Right atrium auricular region (tissue), 2 donors: ENCODE measurements at regions not wholly inside any gene's neighbourhood (a gene's known extent, or its start where the extent isn't known, plus 50 kb on each side); places are given as distances from the start of the nearest gene placed in this dataset.

ENCODE experiments used
- DNase-seq: peaks from one replicate; pipeline ENCODE4 v3.0.0-alpha.2; 2019; ENCODE audit warnings: low spot score
- H3K27ac ChIP-seq, 2 donors: fragments of 200-600 bp; sonication (generic); 1 replicate in 1 of 2; 2 replicates in 1 of 2; pipeline ENCODE4 v1.5.1; 2016 to 2019
- H3K27me3 ChIP-seq, 2 donors: fragments of 200-600 bp; sonication (generic); one replicate each; pipeline versions ENCODE4 v1.5.1 to v1.6.0; 2017 to 2019
- H3K36me3 ChIP-seq: fragments of 200-600 bp; sonication (generic); one replicate; pipeline ENCODE4 v1.5.1; 2016
- H3K4me1 ChIP-seq, 2 donors: fragments of 200-600 bp; sonication (generic); one replicate each; pipeline versions ENCODE4 v1.5.1 to v1.6.0; 2017 to 2019
- H3K4me3 ChIP-seq, 2 donors: fragments of 200-600 bp; sonication (generic); 1 replicate in 1 of 2; 2 replicates in 1 of 2; pipeline ENCODE4 v1.5.1; 2017 to 2019; ENCODE audit warnings: mild to moderate bottlenecking in 1 of 2, moderate library complexity in 1 of 2
- H3K9me3 ChIP-seq, 2 donors: fragments of 200-600 bp; sonication (generic); one replicate each; pipeline ENCODE4 v1.5.1; 2019
- TF ChIP-seq, protein P1 (sequence below), 2 donors: fragments of 200-600 bp; sonication (generic); IDR thresholded peaks; one replicate each; pipeline ENCODE4 v1.5.1; 2019; ENCODE audit warnings: antibody characterized with exemption in 2 of 2

DNA sequence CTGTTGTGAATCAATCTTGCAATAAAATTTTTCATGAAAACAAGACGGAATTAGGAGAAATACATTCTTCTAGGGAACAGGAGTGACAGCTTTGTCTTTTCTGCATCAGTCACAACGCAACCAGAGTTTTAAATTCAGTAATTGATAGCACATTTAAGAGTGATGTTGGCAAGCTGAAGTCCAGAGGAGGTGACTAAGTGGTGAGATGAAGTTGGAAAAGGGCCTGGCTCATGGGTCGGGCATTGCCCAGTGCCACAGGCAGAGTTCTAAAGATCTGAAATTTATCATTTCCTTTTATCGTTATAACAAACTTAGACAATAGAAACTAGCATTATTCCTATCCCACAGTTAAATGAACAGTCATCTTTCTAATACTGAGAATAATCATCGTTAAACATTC, 764.6 kb upstream of the ZEB2 start:
- Histone ChIP-seq H3K36me3 (no peaks in the 10 kb centered on the region), H3K4me3 (no peak overlapping the region), H3K9me3 (no peaks in the 10 kb centered on the region), H3K4me1 (peaks cover 0 to 11% of the 10 kb centered on the region in 2 donors), H3K27me3 (no peaks in the 10 kb centered on the region), H3K27ac (no peak overlapping the region)
- no peak for DNase-seq
- TF ChIP-seq, protein P1, sequence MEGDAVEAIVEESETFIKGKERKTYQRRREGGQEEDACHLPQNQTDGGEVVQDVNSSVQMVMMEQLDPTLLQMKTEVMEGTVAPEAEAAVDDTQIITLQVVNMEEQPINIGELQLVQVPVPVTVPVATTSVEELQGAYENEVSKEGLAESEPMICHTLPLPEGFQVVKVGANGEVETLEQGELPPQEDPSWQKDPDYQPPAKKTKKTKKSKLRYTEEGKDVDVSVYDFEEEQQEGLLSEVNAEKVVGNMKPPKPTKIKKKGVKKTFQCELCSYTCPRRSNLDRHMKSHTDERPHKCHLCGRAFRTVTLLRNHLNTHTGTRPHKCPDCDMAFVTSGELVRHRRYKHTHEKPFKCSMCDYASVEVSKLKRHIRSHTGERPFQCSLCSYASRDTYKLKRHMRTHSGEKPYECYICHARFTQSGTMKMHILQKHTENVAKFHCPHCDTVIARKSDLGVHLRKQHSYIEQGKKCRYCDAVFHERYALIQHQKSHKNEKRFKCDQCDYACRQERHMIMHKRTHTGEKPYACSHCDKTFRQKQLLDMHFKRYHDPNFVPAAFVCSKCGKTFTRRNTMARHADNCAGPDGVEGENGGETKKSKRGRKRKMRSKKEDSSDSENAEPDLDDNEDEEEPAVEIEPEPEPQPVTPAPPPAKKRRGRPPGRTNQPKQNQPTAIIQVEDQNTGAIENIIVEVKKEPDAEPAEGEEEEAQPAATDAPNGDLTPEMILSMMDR (IDR thresholded peaks at IDR 0.05): no peak

DNA sequence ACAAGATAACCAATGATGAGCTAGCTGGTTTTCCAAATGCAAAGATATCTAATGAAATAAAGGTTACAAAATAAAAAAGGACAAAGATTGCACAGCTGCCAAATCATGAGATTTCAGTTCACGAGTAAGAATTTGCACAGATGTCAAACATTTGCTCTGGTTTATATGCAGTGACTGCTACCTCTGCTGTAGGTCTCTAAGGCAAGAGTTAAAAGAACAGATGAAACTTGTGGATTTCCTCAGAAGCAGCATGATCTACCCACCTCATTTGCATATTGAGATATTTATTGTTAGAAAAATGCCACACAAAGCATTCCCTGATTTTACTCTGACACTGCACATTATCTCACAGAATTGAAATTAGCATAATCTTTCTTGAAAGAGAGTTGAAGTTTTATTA, 763.2 kb upstream of the ZEB2 start:
- DNase-seq: no peak
- H3K27ac ChIP-seq: no peak overlapping the region
- H3K27me3 ChIP-seq: no peaks in the 10 kb centered on the region
- no peak overlapping the region for H3K4me3 ChIP-seq
- H3K4me1 ChIP-seq: no peaks in the 10 kb centered on the region
- TF ChIP-seq, protein P1 (IDR thresholded peaks at IDR 0.05): no peak
- H3K9me3 ChIP-seq: no peaks in the 10 kb centered on the region
- no peaks in the 10 kb centered on the region for H3K36me3 ChIP-seq

DNA sequence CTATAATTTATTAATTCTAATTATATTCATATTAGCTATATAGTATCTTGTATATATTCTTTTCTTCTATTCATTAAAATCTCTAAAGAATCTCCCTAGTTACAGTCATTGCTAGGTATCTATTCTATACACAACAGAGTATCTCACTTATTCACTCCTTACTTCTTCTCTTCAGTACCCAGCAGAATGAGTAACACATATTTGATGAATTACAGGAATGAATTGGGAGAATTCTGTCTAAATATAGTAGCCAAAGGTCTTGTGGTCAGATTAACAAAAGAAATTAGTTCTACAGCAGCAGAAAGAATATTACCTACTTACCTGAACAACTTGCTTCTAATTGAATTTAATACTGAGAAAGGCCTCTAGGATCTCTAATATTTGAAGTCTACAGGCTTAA, 758.0 kb upstream of the ZEB2 start:
- no peak for DNase-seq
- no peaks in the 10 kb centered on the region for H3K27me3 ChIP-seq
- H3K27ac ChIP-seq: no peak overlapping the region
- TF ChIP-seq, protein P1 (IDR thresholded peaks at IDR 0.05): no peak
- no peaks in the 10 kb centered on the region for H3K4me1 ChIP-seq
- no peak overlapping the region for H3K4me3 ChIP-seq
- H3K36me3 ChIP-seq: no peaks in the 10 kb centered on the region
- H3K9me3 ChIP-seq: peaks cover 0 to 4% of the 10 kb centered on the region in 2 donors

DNA sequence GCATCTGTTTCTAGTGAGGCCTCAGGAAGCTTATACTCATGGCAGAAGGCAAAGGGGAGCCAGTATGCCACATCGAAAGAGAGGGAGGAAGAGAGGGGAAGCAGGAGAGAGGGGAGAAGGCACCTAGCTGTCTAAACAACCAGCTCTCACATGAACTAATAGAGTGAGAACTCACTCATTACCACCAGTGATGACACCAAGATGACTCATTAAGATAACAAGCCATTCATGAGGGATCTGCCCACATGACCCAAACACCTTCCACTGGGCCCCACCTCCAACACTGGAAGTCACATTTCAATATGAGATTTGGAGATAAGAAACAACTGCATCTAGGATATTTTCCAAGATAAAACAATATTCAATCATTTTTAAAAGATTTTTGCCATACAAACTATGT, 753.9 kb upstream of the ZEB2 start:
- Histone ChIP-seq H3K4me3 (no peak overlapping the region), H3K27ac (no peak overlapping the region), H3K36me3 (no peaks in the 10 kb centered on the region), H3K27me3 (no peaks in the 10 kb centered on the region), H3K4me1 (no peaks in the 10 kb centered on the region), H3K9me3 (peaks cover 0 to 18% of the 10 kb centered on the region in 2 donors)
- no peak for DNase-seq
- TF ChIP-seq, protein P1 (IDR thresholded peaks at IDR 0.05): no peak

DNA sequence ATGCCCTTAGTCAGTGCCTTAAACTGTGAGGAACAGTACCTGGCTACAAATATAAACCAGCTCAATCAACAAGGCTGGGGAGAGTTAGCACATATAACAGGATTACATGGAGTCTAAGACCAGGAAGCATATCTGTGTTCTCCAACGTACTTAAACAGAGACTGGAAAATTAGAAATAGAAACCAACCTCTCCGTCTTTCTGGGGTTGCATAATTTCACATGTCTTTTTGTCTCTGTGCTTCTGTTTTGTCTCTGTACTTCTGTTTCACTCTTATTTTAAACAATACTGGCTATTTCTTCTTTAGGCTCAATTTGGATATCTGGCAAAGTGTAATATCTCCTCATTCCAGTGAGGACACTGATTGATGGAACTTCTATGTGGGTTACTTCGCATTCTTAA, 749.0 kb upstream of the ZEB2 start:
- Histone ChIP-seq H3K27me3 (no peaks in the 10 kb centered on the region), H3K9me3 (peaks cover 0 to 18% of the 10 kb centered on the region in 2 donors), H3K4me3 (no peak overlapping the region), H3K36me3 (no peaks in the 10 kb centered on the region), H3K4me1 (no peaks in the 10 kb centered on the region), H3K27ac (no peak overlapping the region)
- TF ChIP-seq, protein P1 (IDR thresholded peaks at IDR 0.05): no peak
- DNase-seq: no peak

DNA sequence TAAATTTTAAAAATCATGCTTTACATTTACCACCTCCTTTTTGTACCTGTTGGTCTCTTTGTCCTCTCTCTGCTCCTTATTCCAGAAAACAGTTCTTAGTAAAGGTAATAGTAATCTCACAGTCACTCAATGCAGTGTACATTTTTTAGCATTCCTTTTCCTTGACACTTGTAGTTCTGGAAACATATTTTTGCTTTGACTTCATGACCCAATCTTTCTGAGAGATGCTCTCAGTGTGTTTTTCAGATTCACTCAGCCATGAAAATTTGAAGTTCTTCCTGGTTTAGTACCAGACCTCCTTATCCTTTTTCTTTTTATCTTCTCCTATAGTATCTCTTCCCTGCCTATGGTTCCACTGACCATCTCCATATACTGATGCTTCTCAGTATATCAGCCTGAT, 747.5 kb upstream of the ZEB2 start:
- Histone ChIP-seq H3K36me3 (no peaks in the 10 kb centered on the region), H3K9me3 (peaks cover 0 to 12% of the 10 kb centered on the region in 2 donors), H3K27me3 (no peaks in the 10 kb centered on the region), H3K4me3 (no peak overlapping the region), H3K4me1 (no peaks in the 10 kb centered on the region), H3K27ac (no peak overlapping the region)
- DNase-seq: no peak
- TF ChIP-seq, protein P1 (IDR thresholded peaks at IDR 0.05): no peak
